Hippocampal formation (tissue), 2 donors: ENCODE measurements at regions not wholly inside any gene's neighbourhood (a gene's known extent, or its start where the extent isn't known, plus 50 kb on each side); places are given as distances from the start of the nearest gene placed in this dataset.
"Not testable (repeated sequence)": the region's sequence is repeated elsewhere in the genome, so short reads cannot be mapped to it uniquely, and the experiment has no call there.

Experiments used
- DNase-seq, 2 donors: peaks; one replicate each; lab custom pipeline; 2025; lab: John Stamatoyannopoulos, UW

GRCh38 chr6:88499845-88500699 lies 333.9 kb upstream of the CNR1 start:
- no peak for DNase-seq

GRCh38 chr6:88499436-88499835 lies 333.3 kb upstream of the CNR1 start:
- DNase-seq: no peak

GRCh38 chr6:88497403-88497802 lies 331.3 kb upstream of the CNR1 start:
- not testable (repeated sequence) for DNase-seq

GRCh38 chr6:88494401-88495140 lies 328.4 kb upstream of the CNR1 start:
- DNase-seq: no peak

- DNase-seq: no peak
Observed at GRCh38 chr6:88493717-88494116, 327.6 kb upstream of the CNR1 start.

- DNase-seq: no peak
Observed at GRCh38 chr6:88492824-88493223, 326.7 kb upstream of the CNR1 start.

GRCh38 chr6:88492241-88492640 lies 326.1 kb upstream of the CNR1 start:
- DNase-seq: no peak

- DNase-seq: no peak
Observed at GRCh38 chr6:88491266-88491880, 325.2 kb upstream of the CNR1 start.

GRCh38 chr6:88490908-88491264 lies 324.7 kb upstream of the CNR1 start:
- DNase-seq: no peak

GRCh38 chr6:88490195-88490907 lies 324.2 kb upstream of the CNR1 start:
- no peak for DNase-seq

GRCh38 chr6:88483424-88483823 lies 317.3 kb upstream of the CNR1 start:
- DNase-seq: no peak

- peak in 1 of 2 donors; percentile 6 for DNase-seq
Observed at GRCh38 chr6:88482465-88482864, 316.3 kb upstream of the CNR1 start.

GRCh38 chr6:88481519-88481918 lies 315.4 kb upstream of the CNR1 start:
- no peak for DNase-seq

GRCh38 chr6:88480816-88481215 lies 314.7 kb upstream of the CNR1 start:
- no peak for DNase-seq

GRCh38 chr6:88477413-88477812 lies 311.3 kb upstream of the CNR1 start:
- no peak for DNase-seq

GRCh38 chr6:88476388-88476787 lies 310.2 kb upstream of the CNR1 start:
- DNase-seq: no peak

GRCh38 chr6:88474720-88475119 lies 308.6 kb upstream of the CNR1 start:
- no peak for DNase-seq

- DNase-seq: no peak
Observed at GRCh38 chr6:88473589-88473988, 307.4 kb upstream of the CNR1 start.

- no peak for DNase-seq
Observed at GRCh38 chr6:88472851-88473525, 306.8 kb upstream of the CNR1 start.

- no peak for DNase-seq
Observed at GRCh38 chr6:88459643-88460042, 293.5 kb upstream of the CNR1 start.

GRCh38 chr6:88459189-88459588 lies 293.0 kb upstream of the CNR1 start:
- no peak for DNase-seq

GRCh38 chr6:88458662-88459061 lies 292.5 kb upstream of the CNR1 start:
- DNase-seq: no peak
